Right lobe of liver (tissue), 6 donors: ENCODE measurements at regions not wholly inside any gene's neighbourhood (a gene's known extent, or its start where the extent isn't known, plus 50 kb on each side); places are given as distances from the start of the nearest gene placed in this dataset.
A peak's percentile ranks its signal among the peaks of the same experiment; 100 is the strongest.

ENCODE experiments used
- ATAC-seq, 4 donors: fragments of 200-7000 bp; cut with Tn5 transposase; one replicate each; pipeline ENCODE4 v1.9.1; 2020; ENCODE audit warnings: mild to moderate bottlenecking in 4 of 4, moderate library complexity in 4 of 4
- DNase-seq, 3 donors: peaks; one replicate each; pipeline ENCODE4 v3.0.0-alpha.2; 2020
- H3K27ac ChIP-seq, 3 donors: fragments of 200-600 bp; one replicate each; pipeline ENCODE4 v1.8.0; 2022
- H3K27me3 ChIP-seq, 2 donors: fragments of 200-600 bp; one replicate each; pipeline ENCODE4 v1.8.0; 2022
- H3K36me3 ChIP-seq, 4 donors: fragments of 200-600 bp; sonication (generic) in 1 of 4; one replicate each; pipeline versions ENCODE4 v1.5.1 to v1.8.0; 2017 to 2022; ENCODE audit warnings: control low read depth in 1 of 4
- H3K4me1 ChIP-seq, 4 donors: fragments of 200-600 bp; sonication (generic) in 1 of 4; one replicate each; pipeline versions ENCODE4 v1.5.1 to v1.8.0; 2017 to 2022; ENCODE audit warnings: control low read depth in 1 of 4
- H3K4me3 ChIP-seq, 3 donors: fragments of 200-600 bp; one replicate each; pipeline ENCODE4 v1.8.0; 2022
- H3K9me3 ChIP-seq, 4 donors: fragments of 200-600 bp; sonication (generic) in 1 of 4; one replicate each; pipeline versions ENCODE4 v1.5.1 to v1.8.0; 2017 to 2022; ENCODE audit warnings: control low read depth in 1 of 4
- CTCF ChIP-seq, 4 donors: fragments of 200-600 bp in 3 of 4; fragments of 450-650 bp in 1 of 4; IDR thresholded peaks; one replicate each; pipeline versions ENCODE4 v1.5.1 to v1.8.0; 2016 to 2022; ENCODE audit warnings: antibody characterized with exemption in 4 of 4, mild to moderate bottlenecking in 2 of 4
- POLR2A ChIP-seq: fragments of 450-650 bp; IDR thresholded peaks from one replicate; pipeline ENCODE4 v1.6.1; 2017; ENCODE audit warnings: antibody characterized with exemption, mild to moderate bottlenecking
- WGBS: methylation state at CpG from one replicate; pipeline ENCODE4 v1.1.6; 2018; ENCODE audit warnings: low coverage, low lambda C conversion rate; ENCODE audit not compliant: insufficient coverage; ENCODE audit errors: missing lambda C conversion rate; 5-methylcytosine and 5-hydroxymethylcytosine counted together
- intact Hi-C, 2 donors: fragments of 100-400 bp; cut with DNase I; formaldehyde crosslinking; loops; one replicate each; pipeline versions ENCODE4 v1.11.2 to v1.14.1; 2022
- donor health status: DM: no; HTN: yes; CAD: no.
- donor health status: DM: no; HTN: no; CAD: no.
- donor health status: DM: no; HTN: no; CAD: no.
- donor health status: DM: no; HTN: yes; CAD: no.
- donor health status: DM: no; HTN: yes; CAD: no.

GRCh38 chr6:170082067-170082466 lies 208.8 kb downstream of the DLL1 start:
- Histone ChIP-seq H3K4me3 (no peak overlapping the region), H3K27me3 (no peaks in the 10 kb centered on the region), H3K4me1 (no peaks in the 10 kb centered on the region), H3K9me3 (no peaks in the 10 kb centered on the region), H3K27ac (no peak overlapping the region), H3K36me3 (no peaks in the 10 kb centered on the region)
- ATAC-seq: no peak
- intact Hi-C loops: no loop called here
- TF ChIP-seq POLR2A (no peak), CTCF (IDR thresholded peaks at IDR 0.05) (no peak)
- DNase-seq: peak in 2 of 3 donors; percentile 31 to 35
- WGBS: 100% methylated on average over 1 of the region's 13 CpGs

DNA sequence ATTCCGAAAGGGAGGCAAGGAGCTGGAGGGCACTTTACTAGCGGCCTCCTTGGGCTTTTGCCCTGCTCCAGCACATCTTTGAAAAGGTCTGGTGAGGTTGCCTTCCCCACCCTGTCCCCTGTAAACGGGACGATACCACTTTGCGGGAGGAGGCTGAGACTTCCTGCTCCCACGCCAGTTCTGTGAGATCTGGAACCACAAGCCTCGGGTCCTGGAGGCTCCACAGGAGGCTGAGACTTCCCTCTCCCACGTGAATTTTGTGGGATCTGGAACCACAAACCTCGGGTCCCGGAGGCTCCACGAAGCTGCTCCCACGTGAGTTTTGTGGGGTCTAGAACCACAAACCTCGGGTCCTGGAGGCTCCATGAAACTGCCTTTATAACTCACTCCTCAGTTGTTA lies 209.3 kb downstream of the DLL1 start:
- H3K27me3 ChIP-seq: no peaks in the 10 kb centered on the region
- ATAC-seq: no peak
- H3K9me3 ChIP-seq: no peaks in the 10 kb centered on the region
- peak in 1 of 3 donors; percentile 26 for DNase-seq
- no peak overlapping the region for H3K4me3 ChIP-seq
- H3K4me1 ChIP-seq: no peaks in the 10 kb centered on the region
- no peaks in the 10 kb centered on the region for H3K36me3 ChIP-seq
- intact Hi-C loops: no loop called here
- TF ChIP-seq POLR2A (no peak), CTCF (IDR thresholded peaks at IDR 0.05) (no peak)
- 31% methylated on average over 9 of the region's 13 CpGs for WGBS
- no peak overlapping the region for H3K27ac ChIP-seq

DNA sequence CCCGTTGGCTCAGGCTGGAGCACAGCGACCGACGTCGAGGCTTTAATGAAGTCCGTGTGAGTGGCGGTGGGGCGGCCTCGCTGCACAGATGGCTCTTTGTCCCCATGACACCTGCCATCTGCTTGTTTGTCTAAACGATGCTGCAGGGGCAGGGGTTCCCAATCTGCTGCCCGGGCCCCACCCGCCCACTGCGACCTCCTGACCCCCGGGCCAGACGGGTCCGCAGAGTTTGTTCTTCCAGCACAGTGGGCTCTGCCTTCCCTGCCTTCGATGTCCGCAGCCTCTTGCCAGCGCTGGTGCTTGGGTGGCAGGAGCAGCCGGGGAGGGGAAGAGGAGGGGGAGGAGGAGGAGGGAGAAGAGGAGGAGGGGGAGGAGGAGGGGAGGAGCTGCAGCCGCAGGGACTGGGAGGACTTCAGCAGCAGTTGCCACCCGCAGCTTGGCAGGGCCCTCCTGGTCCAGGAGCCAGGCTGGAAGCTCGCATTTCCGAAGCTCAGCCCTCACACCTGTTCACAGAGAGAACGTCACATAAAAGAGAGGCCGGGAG lies 210.0 kb downstream of the DLL1 start:
- DNase-seq: peak in 2 of 3 donors; percentile 33 to 46
- ATAC-seq: no peak
- Histone ChIP-seq H3K4me1 (no peaks in the 10 kb centered on the region), H3K4me3 (no peak overlapping the region), H3K27ac (no peak overlapping the region), H3K27me3 (no peaks in the 10 kb centered on the region), H3K36me3 (no peaks in the 10 kb centered on the region), H3K9me3 (no peaks in the 10 kb centered on the region)
- 42% methylated on average over 10 of the region's 26 CpGs for WGBS
- intact Hi-C loops: no loop called here
- TF ChIP-seq POLR2A (no peak), CTCF (IDR thresholded peaks at IDR 0.05) (no peak)

GRCh38 chr6:170080169-170080827 lies 210.6 kb downstream of the DLL1 start:
- 36% methylated on average over 14 of the region's 24 CpGs for WGBS
- TF ChIP-seq POLR2A: no peak
- TF ChIP-seq CTCF (IDR thresholded peaks at IDR 0.05): no peak
- Histone ChIP-seq H3K27me3 (no peaks in the 10 kb centered on the region), H3K36me3 (no peaks in the 10 kb centered on the region), H3K4me3 (no peak overlapping the region), H3K9me3 (no peaks in the 10 kb centered on the region), H3K4me1 (no peaks in the 10 kb centered on the region), H3K27ac (no peak overlapping the region)
- intact Hi-C loops: no loop called here
- ATAC-seq: no peak
- DNase-seq: peak in 1 of 3 donors; percentile 31
